ENCODE measurements at regions not wholly inside any gene's neighbourhood (a gene's known extent, or its start where the extent isn't known, plus 50 kb on each side); places are given as distances from the start of the nearest gene placed in this dataset.

DNA sequence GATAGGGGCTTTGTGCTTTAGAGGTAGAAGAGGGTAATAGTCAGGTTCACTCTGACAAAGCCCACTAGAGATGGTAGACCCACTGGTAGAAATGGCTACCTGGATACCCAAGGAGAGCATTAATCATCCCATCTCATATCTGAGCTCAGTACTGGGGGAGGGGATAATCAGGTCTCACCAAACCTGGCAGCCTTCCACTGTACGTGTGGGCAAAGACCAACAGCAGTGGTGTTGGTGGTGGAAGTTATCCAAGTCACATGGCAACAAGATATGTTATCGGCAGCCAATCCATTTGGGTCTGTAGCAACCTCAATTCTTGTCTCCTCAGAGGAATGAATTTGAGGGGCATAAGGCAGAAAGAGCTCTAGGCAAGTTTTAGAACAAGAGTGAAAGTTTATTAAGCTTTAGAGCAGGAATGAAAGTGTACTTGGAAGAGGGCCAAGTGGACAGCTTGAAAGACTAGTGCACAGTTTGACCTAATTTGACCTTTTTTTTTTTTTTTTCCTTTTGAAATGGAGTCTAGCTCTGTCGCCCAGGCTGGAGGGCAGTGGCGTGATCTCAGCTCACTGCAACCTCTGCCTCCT is 67.0 kb upstream of the CXCL13 start:
- Mint-ChIP-seq H3K27me3 (ENCODE audit: low read depth in 2 of 2) (peaks cover 0 to 8% of the 10 kb centered on the region in 2 donors), H3K27ac (no peak overlapping the region), H3K4me1 (peaks cover 0 to 7% of the 10 kb centered on the region in 2 donors), H3K4me3 (no peak overlapping the region), H3K9me3 (peaks cover 0 to 5% of the 10 kb centered on the region in 2 donors), H3K36me3 (no peaks in the 10 kb centered on the region)
- DNase-seq (no peak), ATAC-seq (no peak)
- Histone ChIP-seq H3K4me3 (ENCODE audit: low read length) (no peak overlapping the region), H3K36me3 (ENCODE audit: control insufficient read depth, insufficient read depth, low read length) (no peaks in the 10 kb centered on the region), H3K27me3 (ENCODE audit: control insufficient read depth, insufficient read depth, low read length) (no peaks in the 10 kb centered on the region), H3K27ac (ENCODE audit: low read length) (no peak overlapping the region), H3K9me3 (ENCODE audit: control insufficient read depth, insufficient read depth, low read length) (no peaks in the 10 kb centered on the region), H3K4me1 (ENCODE audit: control insufficient read depth, insufficient read depth, low read length) (no peaks in the 10 kb centered on the region)
- TF ChIP-seq, protein P1, sequence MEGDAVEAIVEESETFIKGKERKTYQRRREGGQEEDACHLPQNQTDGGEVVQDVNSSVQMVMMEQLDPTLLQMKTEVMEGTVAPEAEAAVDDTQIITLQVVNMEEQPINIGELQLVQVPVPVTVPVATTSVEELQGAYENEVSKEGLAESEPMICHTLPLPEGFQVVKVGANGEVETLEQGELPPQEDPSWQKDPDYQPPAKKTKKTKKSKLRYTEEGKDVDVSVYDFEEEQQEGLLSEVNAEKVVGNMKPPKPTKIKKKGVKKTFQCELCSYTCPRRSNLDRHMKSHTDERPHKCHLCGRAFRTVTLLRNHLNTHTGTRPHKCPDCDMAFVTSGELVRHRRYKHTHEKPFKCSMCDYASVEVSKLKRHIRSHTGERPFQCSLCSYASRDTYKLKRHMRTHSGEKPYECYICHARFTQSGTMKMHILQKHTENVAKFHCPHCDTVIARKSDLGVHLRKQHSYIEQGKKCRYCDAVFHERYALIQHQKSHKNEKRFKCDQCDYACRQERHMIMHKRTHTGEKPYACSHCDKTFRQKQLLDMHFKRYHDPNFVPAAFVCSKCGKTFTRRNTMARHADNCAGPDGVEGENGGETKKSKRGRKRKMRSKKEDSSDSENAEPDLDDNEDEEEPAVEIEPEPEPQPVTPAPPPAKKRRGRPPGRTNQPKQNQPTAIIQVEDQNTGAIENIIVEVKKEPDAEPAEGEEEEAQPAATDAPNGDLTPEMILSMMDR (IDR thresholded peaks at IDR 0.05), result no peak
- intact Hi-C loops (cut with micrococcal nuclease), result no loop called here
- WGBS (ENCODE audit: insufficient coverage), result 48% methylated on average over 4 of the region's 4 CpGs

Data from natural killer cell (primary cell).